ENCODE measurements at regions not wholly inside any gene's neighbourhood (a gene's known extent, or its start where the extent isn't known, plus 50 kb on each side); places are given as distances from the start of the nearest gene placed in this dataset.
A peak's percentile ranks its signal among the peaks of the same experiment; 100 is the strongest.

DNA sequence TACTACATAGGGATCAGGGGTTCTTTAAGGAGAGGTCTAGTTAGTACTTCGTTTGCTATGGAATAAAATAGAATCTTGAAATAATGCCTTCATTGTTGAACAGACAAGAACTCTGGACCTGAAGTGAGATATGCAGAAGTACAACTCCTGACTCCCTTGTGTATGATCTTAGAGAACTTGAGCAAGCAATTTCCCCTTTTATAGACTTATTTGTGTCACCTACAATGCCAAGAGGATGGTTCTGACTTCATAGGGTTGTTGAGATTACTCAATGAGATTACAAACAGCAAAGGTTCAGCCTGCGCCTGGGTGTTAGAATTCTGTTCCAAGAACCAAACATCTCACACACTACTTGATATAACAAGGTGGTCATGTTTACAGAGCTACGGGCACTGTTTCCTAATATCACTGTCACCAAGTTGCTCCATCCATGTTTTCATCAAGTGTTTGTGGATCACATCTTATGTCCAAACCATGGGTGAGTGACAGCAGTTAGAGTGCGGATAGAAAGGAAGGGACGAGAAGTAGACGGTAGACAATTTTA lies 76.7 kb upstream of the ADAMTS9 start:
- H3K4me3 ChIP-seq (ENCODE audit: low read length), result no peak overlapping the region
- DNase-seq (ENCODE audit: low read depth), result no peak
- TF ChIP-seq, protein P1, sequence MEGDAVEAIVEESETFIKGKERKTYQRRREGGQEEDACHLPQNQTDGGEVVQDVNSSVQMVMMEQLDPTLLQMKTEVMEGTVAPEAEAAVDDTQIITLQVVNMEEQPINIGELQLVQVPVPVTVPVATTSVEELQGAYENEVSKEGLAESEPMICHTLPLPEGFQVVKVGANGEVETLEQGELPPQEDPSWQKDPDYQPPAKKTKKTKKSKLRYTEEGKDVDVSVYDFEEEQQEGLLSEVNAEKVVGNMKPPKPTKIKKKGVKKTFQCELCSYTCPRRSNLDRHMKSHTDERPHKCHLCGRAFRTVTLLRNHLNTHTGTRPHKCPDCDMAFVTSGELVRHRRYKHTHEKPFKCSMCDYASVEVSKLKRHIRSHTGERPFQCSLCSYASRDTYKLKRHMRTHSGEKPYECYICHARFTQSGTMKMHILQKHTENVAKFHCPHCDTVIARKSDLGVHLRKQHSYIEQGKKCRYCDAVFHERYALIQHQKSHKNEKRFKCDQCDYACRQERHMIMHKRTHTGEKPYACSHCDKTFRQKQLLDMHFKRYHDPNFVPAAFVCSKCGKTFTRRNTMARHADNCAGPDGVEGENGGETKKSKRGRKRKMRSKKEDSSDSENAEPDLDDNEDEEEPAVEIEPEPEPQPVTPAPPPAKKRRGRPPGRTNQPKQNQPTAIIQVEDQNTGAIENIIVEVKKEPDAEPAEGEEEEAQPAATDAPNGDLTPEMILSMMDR (IDR thresholded peaks at IDR 0.05; ENCODE audit: insufficient read depth, low read depth, low read length, missing control alignments), result no peak

DNA sequence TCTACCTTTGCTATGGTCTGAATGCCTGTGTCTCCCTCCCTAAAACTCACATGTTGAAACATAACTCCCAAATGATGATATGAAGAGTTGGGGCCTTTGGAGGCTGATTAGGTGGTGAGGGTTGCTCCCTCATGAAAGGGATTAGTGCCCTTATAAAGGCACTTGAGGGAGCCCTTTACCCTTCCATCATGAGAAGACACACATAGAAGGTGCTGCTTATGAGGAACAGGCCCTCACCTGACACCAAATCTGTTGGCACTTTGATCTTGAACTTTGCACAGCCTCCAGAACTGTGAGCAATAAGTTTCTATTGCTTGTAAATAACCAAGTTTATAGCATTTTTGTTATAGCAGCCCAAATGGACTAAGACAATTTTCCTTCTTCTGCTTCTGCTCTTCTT lies 76.2 kb upstream of the ADAMTS9 start:
- no peak overlapping the region for H3K4me3 ChIP-seq (ENCODE audit: low read length)
- peak; percentile 16 for DNase-seq (ENCODE audit: low read depth)
- TF ChIP-seq, protein P1 (IDR thresholded peaks at IDR 0.05; ENCODE audit: insufficient read depth, low read depth, low read length, missing control alignments), result peak; percentile 9

DNA sequence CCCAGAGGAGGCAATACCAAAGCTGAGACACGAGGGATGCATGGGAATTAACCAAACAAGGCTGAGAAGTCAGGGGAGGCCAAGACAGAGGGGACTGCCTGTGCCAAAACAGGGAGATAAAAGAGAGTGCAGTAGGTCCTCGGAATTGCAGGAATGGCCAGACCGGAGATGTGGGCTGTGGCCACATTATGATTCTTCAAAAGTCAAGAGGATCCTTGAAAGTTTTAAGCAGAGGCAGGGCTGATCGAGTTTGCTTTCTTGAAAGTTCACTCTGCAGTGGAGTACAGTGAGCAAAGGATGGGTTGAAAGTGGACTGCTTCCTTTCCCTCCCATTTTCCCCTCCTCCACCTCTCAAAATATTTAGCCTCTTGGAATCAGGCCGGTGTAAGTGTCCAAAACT lies 73.9 kb upstream of the ADAMTS9 start:
- TF ChIP-seq, protein P1 (IDR thresholded peaks at IDR 0.05; ENCODE audit: insufficient read depth, low read depth, low read length, missing control alignments), result no peak
- H3K4me3 ChIP-seq (ENCODE audit: low read length), result no peak overlapping the region
- no peak for DNase-seq (ENCODE audit: low read depth)

DNA sequence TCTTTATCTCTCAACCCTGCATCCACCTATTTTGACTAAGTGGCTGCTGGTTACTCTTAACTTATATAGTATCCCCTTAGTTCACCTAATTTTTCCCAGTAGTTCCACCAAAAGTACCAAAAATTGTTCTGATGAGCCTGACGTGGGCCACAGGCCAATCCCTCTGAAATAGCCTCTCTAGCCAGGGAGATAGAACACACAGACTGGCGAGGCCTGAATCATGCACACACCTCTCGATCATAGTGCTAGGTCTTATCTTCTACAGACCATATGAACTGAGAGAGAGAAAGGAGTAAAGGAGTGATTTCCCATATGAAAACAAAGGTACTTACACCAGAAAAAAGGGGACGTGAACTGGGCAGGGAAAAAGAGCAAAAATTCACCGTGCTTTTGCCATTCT lies 72.5 kb upstream of the ADAMTS9 start:
- TF ChIP-seq, protein P1 (IDR thresholded peaks at IDR 0.05; ENCODE audit: insufficient read depth, low read depth, low read length, missing control alignments), result no peak
- DNase-seq (ENCODE audit: low read depth), result no peak
- H3K4me3 ChIP-seq (ENCODE audit: low read length), result no peak overlapping the region

DNA sequence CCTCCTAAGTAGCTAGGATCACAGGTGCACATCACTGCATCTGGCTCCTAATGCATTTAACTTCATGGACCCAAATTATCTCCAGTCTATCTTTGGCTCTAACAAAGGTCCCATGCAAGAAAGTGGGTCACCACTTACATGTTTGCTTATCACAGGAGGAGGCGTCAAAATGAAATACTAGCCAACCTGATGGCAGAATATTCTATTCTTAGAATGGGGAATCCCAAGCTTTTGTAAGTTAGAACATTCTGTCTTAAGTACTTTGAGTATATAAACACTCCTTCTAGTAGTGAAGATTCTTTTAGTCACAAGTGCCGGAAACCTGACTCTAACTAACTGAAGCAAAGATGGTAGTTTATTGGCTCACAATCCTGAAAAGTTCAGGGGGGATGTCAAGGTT lies 72.0 kb upstream of the ADAMTS9 start:
- H3K4me3 ChIP-seq (ENCODE audit: low read length), result no peak overlapping the region
- TF ChIP-seq, protein P1 (IDR thresholded peaks at IDR 0.05; ENCODE audit: insufficient read depth, low read depth, low read length, missing control alignments), result no peak
- DNase-seq (ENCODE audit: low read depth), result no peak

DNA sequence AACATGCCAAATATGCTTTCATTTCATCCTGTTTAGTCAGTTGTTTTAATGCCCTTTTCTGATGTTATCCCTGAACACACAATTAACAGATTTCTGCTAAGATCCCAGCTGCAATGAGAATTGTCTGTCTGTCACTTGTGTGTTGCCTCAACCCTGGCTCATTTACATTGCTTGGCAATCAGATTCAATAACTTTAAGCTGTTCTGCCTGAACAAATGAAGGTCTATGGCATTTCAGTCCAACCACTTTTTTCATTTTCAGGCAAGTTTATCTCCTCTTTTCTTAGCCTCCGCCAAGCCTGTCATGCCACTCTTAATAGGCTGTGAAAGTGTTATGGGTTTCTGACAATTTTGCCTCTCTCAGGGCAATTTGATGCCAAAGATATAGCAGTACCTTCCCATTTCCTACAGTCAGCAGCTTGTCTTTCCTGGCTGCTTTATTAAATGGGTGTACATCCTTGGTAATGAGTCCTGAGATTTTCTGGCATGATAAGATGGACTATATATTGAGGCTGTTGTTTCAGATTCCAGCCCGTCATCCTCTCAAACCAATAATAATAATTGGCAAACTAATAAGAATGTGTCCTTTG lies 68.7 kb upstream of the ADAMTS9 start:
- DNase-seq (ENCODE audit: low read depth), result no peak
- H3K4me3 ChIP-seq (ENCODE audit: low read length), result no peak overlapping the region
- TF ChIP-seq, protein P1 (IDR thresholded peaks at IDR 0.05; ENCODE audit: insufficient read depth, low read depth, low read length, missing control alignments), result no peak
